K562 (cell line): ENCODE measurements at regions not wholly inside any gene's neighbourhood (a gene's known extent, or its start where the extent isn't known, plus 50 kb on each side); places are given as distances from the start of the nearest gene placed in this dataset.

ENCODE experiments used
- ATAC-seq: fragments of 200-7000 bp; cut with Tn5 transposase; 3 replicates; pipeline ENCODE4 v1.9.1; 2020; ENCODE audit warnings: moderate library complexity
- BruUV-seq: library from RNA; stranded (reverse); fragments of 400-500 nt; replicated peaks from 2 replicates; lab custom pipeline; 2021; lab: Mats Ljungman, UMichigan
- CTCF ChIA-PET: fragments of 300-600 bp; formaldehyde crosslinking; extraction: SDS; loops from one replicate; lab custom pipeline; 2021; ENCODE audit warnings: low intra/inter-chr PET ratio; lab: Yijun Ruan, JAX
- POLR2A ChIA-PET: fragments of 300-600, 350-650 bp; sonication (Branson Sonifier 250); formaldehyde crosslinking; extraction: SDS; loops from one replicate; lab custom pipeline; 2021; ENCODE audit warnings: antibody characterized with exemption, inconsistent platforms; lab: Yijun Ruan, JAX
- DNase-seq, 4 experiments: peaks; one replicate each; pipeline versions ENCODE4 v3.0.0 to v3.0.0-alpha.2; 2011 to 2018; ENCODE audit warnings: low spot score in 3 of 4, mixed read lengths in 3 of 4; ENCODE audit errors: extremely low read depth in 1 of 4
- FAIRE-seq: peaks from 2 replicates; lab custom pipeline; 2011; peaks lifted over from hg19 to GRCh38; lab: Jason Lieb, UNC
- H2AFZ ChIP-seq: 2 replicates; pipeline ENCODE4 v1.6.0; 2011; ENCODE audit warnings: low read depth, low read length, control low read depth, inconsistent platforms
- H3K27ac ChIP-seq: fragments of 200-600 bp; 3 replicates; pipeline ENCODE4 v1.8.0; 2011; ENCODE audit warnings: low read depth, mild to moderate bottlenecking, control low read depth, inconsistent platforms, low read length, moderate library complexity, mixed read lengths; ENCODE audit errors: extremely low read depth
- H3K27me3 ChIP-seq, 2 experiments: fragments of 300-600 bp in 1 of 2; 2 replicates in 1 of 2; 3 replicates in 1 of 2; pipeline versions ENCODE4 v1.6.0 to v1.8.0; 2011; ENCODE audit warnings: inconsistent platforms in 2 of 2, low read length in 2 of 2, mild to moderate bottlenecking in 1 of 2, mixed read lengths in 1 of 2, moderate library complexity in 1 of 2; ENCODE audit not compliant: control insufficient read depth in 2 of 2, insufficient read depth in 2 of 2
- H3K36me3 ChIP-seq: fragments of 300-600 bp; 3 replicates; pipeline ENCODE4 v1.8.0; 2011; ENCODE audit warnings: mild to moderate bottlenecking, low read length, inconsistent platforms; ENCODE audit not compliant: control insufficient read depth, insufficient read depth
- H3K4me1 ChIP-seq, 2 experiments: fragments of 200-600 bp in 1 of 2; replicated peaks in 1 of 2; 2 replicates in 1 of 2; 3 replicates in 1 of 2; pipeline versions ENCODE4 v1.5.1 to v1.8.0; 2011; ENCODE audit warnings: inconsistent platforms in 2 of 2, low read length in 2 of 2, mild to moderate bottlenecking in 1 of 2, mixed read lengths in 1 of 2, moderate library complexity in 1 of 2; ENCODE audit not compliant: control insufficient read depth in 2 of 2, insufficient read depth in 2 of 2
- H3K4me2 ChIP-seq: 2 replicates; pipeline ENCODE4 v1.6.1; 2011; ENCODE audit warnings: low read length, control low read depth, inconsistent platforms, mixed read lengths; ENCODE audit not compliant: insufficient read depth
- H3K4me3 ChIP-seq: fragments of 200-600 bp; sonication (generic), shearing (Covaris generic); 2 replicates; pipeline ENCODE4 v1.5.1; 2016; ENCODE audit warnings: control low read depth, inconsistent platforms
- H3K79me2 ChIP-seq: fragments of 200-600 bp; 3 replicates; pipeline ENCODE4 v1.8.0; 2011; ENCODE audit warnings: low read length, inconsistent platforms; ENCODE audit not compliant: control insufficient read depth, insufficient read depth
- H3K9ac ChIP-seq, 2 experiments: 2 replicates each; pipeline versions ENCODE4 v1.6.0 to v1.6.1; 2011; ENCODE audit warnings: low read depth in 2 of 2, low read length in 2 of 2, control low read depth in 1 of 2, inconsistent platforms in 1 of 2, mild to moderate bottlenecking in 1 of 2, mixed read lengths in 1 of 2; ENCODE audit not compliant: insufficient read depth in 1 of 2
- H3K9me1 ChIP-seq: one replicate; pipeline ENCODE4 v1.6.0; 2011; ENCODE audit warnings: inconsistent platforms, mild to moderate bottlenecking, low read length, moderate library complexity; ENCODE audit not compliant: control insufficient read depth, insufficient read depth
- H3K9me3 ChIP-seq: replicated peaks from 2 replicates; pipeline ENCODE4 v1.5.1; 2011; ENCODE audit warnings: low read depth, low read length, inconsistent platforms; ENCODE audit not compliant: control insufficient read depth, insufficient read depth
- H4K20me1 ChIP-seq: replicated peaks from 2 replicates; pipeline ENCODE4 v1.6.1; 2011; ENCODE audit warnings: low read length, inconsistent platforms, mixed read lengths; ENCODE audit not compliant: control insufficient read depth, insufficient read depth
- EHMT2 ChIP-seq: fragments of 450-650 bp; IDR thresholded peaks from 2 replicates; pipeline ENCODE4 v1.6.1; 2018; ENCODE audit warnings: antibody characterized with exemption
- HDAC8 ChIP-seq: fragments of 450-650 bp; IDR thresholded peaks from 2 replicates; pipeline ENCODE4 v1.6.1; 2016; ENCODE audit warnings: mild to moderate bottlenecking, missing genetic modification characterization, moderate library complexity, missing compliant biosample characterization
- IRF2 ChIP-seq: sonication (generic); formaldehyde crosslinking; IDR thresholded peaks from 2 replicates; pipeline ENCODE4 v1.8.1; 2022; ENCODE audit warnings: mild to moderate bottlenecking, missing genetic modification reagents
- JUNB ChIP-seq: fragments of 450-650 bp; formaldehyde crosslinking; conservative IDR thresholded peaks from 2 replicates; pipeline ENCODE4 v1.4.0; 2020; ENCODE audit warnings: mild to moderate bottlenecking
- KAT2B ChIP-seq: IDR thresholded peaks from one replicate; pipeline ENCODE4 v1.6.1; 2012; ENCODE audit warnings: low read depth, mild to moderate bottlenecking, control low read depth, inconsistent platforms, low read length, moderate library complexity
- KDM1A ChIP-seq, 2 experiments: fragments of 450-650 bp; IDR thresholded peaks; 2 replicates each; pipeline ENCODE4 v1.6.1; 2016; ENCODE audit warnings: mild to moderate bottlenecking in 2 of 2
- KLF10 ChIP-seq: fragments of 250-450 bp; sonication (Bioruptor Pico); IDR thresholded peaks from 2 replicates; pipeline ENCODE4 v1.6.1; 2021; ENCODE audit warnings: matching md5 sums
- MBD2 ChIP-seq: sonication (generic); IDR thresholded peaks from 2 replicates; pipeline ENCODE4 v1.6.1; 2016; ENCODE audit warnings: low read depth, borderline replicate concordance
- NR3C1 ChIP-seq: sonication (generic); formaldehyde crosslinking; IDR thresholded peaks from 2 replicates; pipeline ENCODE4 v1.8.1; 2022; ENCODE audit warnings: missing genetic modification reagents
- POLR2AphosphoS5 ChIP-seq: IDR thresholded peaks from 2 replicates; pipeline ENCODE4 v1.6.1; 2011; ENCODE audit warnings: mild to moderate bottlenecking, low read depth, low read length, moderate library complexity; ENCODE audit not compliant: control insufficient read depth, insufficient read depth
- POLR3A ChIP-seq: IDR thresholded peaks from 2 replicates; pipeline ENCODE4 v1.6.1; 2011; ENCODE audit warnings: borderline replicate concordance, mild to moderate bottlenecking, moderate library complexity; ENCODE audit not compliant: insufficient read length, insufficient read depth; ENCODE audit errors: extremely low read depth
- PTTG1 ChIP-seq: fragments of 450-650 bp; IDR thresholded peaks from 2 replicates; pipeline ENCODE4 v1.6.1; 2016; ENCODE audit warnings: low read depth, mild to moderate bottlenecking, missing genetic modification characterization, missing compliant biosample characterization
- RAD51 ChIP-seq: fragments of 450-650 bp; IDR thresholded peaks from 2 replicates; pipeline ENCODE4 v1.7.1; 2016; ENCODE audit warnings: low read depth, mild to moderate bottlenecking, borderline replicate concordance
- RB1 ChIP-seq: fragments of 450-650 bp; IDR thresholded peaks from 2 replicates; pipeline ENCODE4 v1.6.1; 2017; ENCODE audit warnings: low read depth, mild to moderate bottlenecking
- RHOXF2B ChIP-seq: fragments of 250-450 bp; sonication (Bioruptor Pico); conservative IDR thresholded peaks from 2 replicates; pipeline ENCODE4 v1.5.1; 2021
- YBX1 ChIP-seq: fragments of 450-650 bp; IDR thresholded peaks from 2 replicates; pipeline ENCODE4 v1.7.1; 2016; ENCODE audit warnings: mild to moderate bottlenecking
- WGBS: fragments of 100-300 bp; shearing (Covaris generic); methylation state at CpG from one replicate; pipeline ENCODE4 v1.1.6; 2016; ENCODE audit warnings: low coverage, mixed read lengths; ENCODE audit not compliant: insufficient coverage; ENCODE audit errors: missing lambda C conversion rate; 5-methylcytosine and 5-hydroxymethylcytosine counted together
- in situ Hi-C: fragments of 300-500 bp; cut with MboI; formaldehyde crosslinking; loops from 4 replicates; pipeline ENCODE4 v1.15.0; 2018; ENCODE audit warnings: inconsistent platforms, mixed read lengths
- intact Hi-C: fragments of 100-400 bp; cut with micrococcal nuclease; formaldehyde crosslinking; loops from 2 replicates; pipeline ENCODE4 v1.14.2; 2022
- TF ChIP-seq, protein P1 (sequence below), 3 experiments: IDR thresholded peaks in 2 of 3; conservative IDR thresholded peaks in 1 of 3; 2 replicates each; pipeline ENCODE4 v1.5.1; 2011 to 2012; ENCODE audit warnings: low read length in 3 of 3, mild to moderate bottlenecking in 3 of 3, control low read depth in 2 of 3, improper control_type of control experiment in 1 of 3, inconsistent platforms in 1 of 3, low read depth in 1 of 3, mixed read lengths in 1 of 3, moderate library complexity in 1 of 3; ENCODE audit not compliant: insufficient read depth in 2 of 3
- TF ChIP-seq, protein P2 (sequence below), 2 experiments: fragments of 250-450 bp in 1 of 2; fragments of 450-650 bp in 1 of 2; sonication (Bioruptor Pico) in 1 of 2; IDR thresholded peaks; 2 replicates each; pipeline versions ENCODE4 v1.6.1 to v1.8.0; 2016 to 2021; ENCODE audit warnings: mild to moderate bottlenecking in 2 of 2, moderate library complexity in 2 of 2, missing compliant biosample characterization in 1 of 2, missing genetic modification characterization in 1 of 2
- TF ChIP-seq, protein P3 (sequence below), 2 experiments: fragments of 450-650 bp; conservative IDR thresholded peaks; 2 replicates each; pipeline ENCODE4 v1.6.1; 2017; ENCODE audit warnings: mild to moderate bottlenecking in 2 of 2, moderate library complexity in 2 of 2

- no peaks in the 10 kb centered on the region for H3K9me1 ChIP-seq
- ChIA-PET POLR2A (interaction anchor here (0.7 to 2.2 kb wide), 9 partner anchors 10 to 177 kb away, joined by 3 to 9 read pairs (median 4); partner anchors contain the start of gene PICALM), CTCF (no interaction called here)
- WGBS = 8% methylated on average over 8 of the region's 8 CpGs
- TSS peak; percentile 80 for BruUV-seq
- in situ Hi-C loops = no loop called here
- intact Hi-C loops = loop anchor here (2.0 kb wide), 1 partner anchor 32 kb away; no protein-coding TSS in a partner anchor
- H2AFZ ChIP-seq = peak overlapping the region; percentile 90
- H3K79me2 ChIP-seq = no peaks in the 10 kb centered on the region
- no peaks in the 10 kb centered on the region; the same call in 2 of the 3 replicates for H3K36me3 ChIP-seq
- H3K27me3 ChIP-seq = no peaks in the 10 kb centered on the region
- peaks cover 28 to 81% of the 10 kb centered on the region in 2 experiments for H3K4me1 ChIP-seq
- no peak overlapping the region for H3K4me3 ChIP-seq
- peaks cover 3% of the 10 kb centered on the region; the same call in 1 of the 2 replicates for H3K9me3 ChIP-seq
- H4K20me1 ChIP-seq = no peaks in the 10 kb centered on the region
- peak overlapping the region; percentile 93 for H3K27ac ChIP-seq
- peak; percentile 78 for FAIRE-seq
- H3K4me2 ChIP-seq = peak overlapping the region; percentile 65
- peak; percentile 79 for ATAC-seq
- H3K9ac ChIP-seq = peak overlapping the region; percentile 69 to 70; a peak in 3 of 4 replicates
- peak; percentile 76 to 89 (median 84) for DNase-seq
- TF ChIP-seq RHOXF2B (CRISPR knock-in tag) (0 out of 2 replicates have a peak, but pooled peaks have one; percentile 26), RAD51 (peak; percentile 52; the same call in 1 of the 2 replicates), HDAC8 (tag) (no peak; the same call in 1 of the 2 replicates), YBX1 (no peak), NR3C1 (CRISPR knock-in tag) (no peak), EHMT2 (peak; percentile 72), KLF10 (CRISPR knock-in tag) (no peak), RB1 (no peak), JUNB (no peak), POLR3A (no peak), KAT2B (no peak), MBD2 (peak; percentile 63; the same call in 1 of the 2 replicates), PTTG1 (tag) (peak; percentile 45; the same call in 1 of the 2 replicates), IRF2 (CRISPR knock-in tag) (no peak), KDM1A (IDR thresholded peaks at IDR 0.05) (peak in 1 of 2 experiments; percentile 67; a peak in 3 of 4 replicates), POLR2AphosphoS5 (no peak)
- TF ChIP-seq, protein P1, sequence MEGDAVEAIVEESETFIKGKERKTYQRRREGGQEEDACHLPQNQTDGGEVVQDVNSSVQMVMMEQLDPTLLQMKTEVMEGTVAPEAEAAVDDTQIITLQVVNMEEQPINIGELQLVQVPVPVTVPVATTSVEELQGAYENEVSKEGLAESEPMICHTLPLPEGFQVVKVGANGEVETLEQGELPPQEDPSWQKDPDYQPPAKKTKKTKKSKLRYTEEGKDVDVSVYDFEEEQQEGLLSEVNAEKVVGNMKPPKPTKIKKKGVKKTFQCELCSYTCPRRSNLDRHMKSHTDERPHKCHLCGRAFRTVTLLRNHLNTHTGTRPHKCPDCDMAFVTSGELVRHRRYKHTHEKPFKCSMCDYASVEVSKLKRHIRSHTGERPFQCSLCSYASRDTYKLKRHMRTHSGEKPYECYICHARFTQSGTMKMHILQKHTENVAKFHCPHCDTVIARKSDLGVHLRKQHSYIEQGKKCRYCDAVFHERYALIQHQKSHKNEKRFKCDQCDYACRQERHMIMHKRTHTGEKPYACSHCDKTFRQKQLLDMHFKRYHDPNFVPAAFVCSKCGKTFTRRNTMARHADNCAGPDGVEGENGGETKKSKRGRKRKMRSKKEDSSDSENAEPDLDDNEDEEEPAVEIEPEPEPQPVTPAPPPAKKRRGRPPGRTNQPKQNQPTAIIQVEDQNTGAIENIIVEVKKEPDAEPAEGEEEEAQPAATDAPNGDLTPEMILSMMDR (IDR thresholded peaks at IDR 0.05 in 2 of 3, conservative IDR thresholded peaks at IDR 0.05 in 1 of 3; ENCODE audit: insufficient read depth in 2 of 3, low read depth in 1 of 3, low read length in 3 of 3) = peak in 1 of 3 experiments; percentile 0; a peak in 1 of 6 replicates
- TF ChIP-seq, protein P2, sequence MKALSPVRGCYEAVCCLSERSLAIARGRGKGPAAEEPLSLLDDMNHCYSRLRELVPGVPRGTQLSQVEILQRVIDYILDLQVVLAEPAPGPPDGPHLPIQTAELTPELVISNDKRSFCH (CRISPR knock-in tag; IDR thresholded peaks at IDR 0.05) = no peak
- TF ChIP-seq, protein P2 (tag; IDR thresholded peaks at IDR 0.05) = peak; percentile 61; the same call in 1 of the 2 replicates
- TF ChIP-seq, protein P3, sequence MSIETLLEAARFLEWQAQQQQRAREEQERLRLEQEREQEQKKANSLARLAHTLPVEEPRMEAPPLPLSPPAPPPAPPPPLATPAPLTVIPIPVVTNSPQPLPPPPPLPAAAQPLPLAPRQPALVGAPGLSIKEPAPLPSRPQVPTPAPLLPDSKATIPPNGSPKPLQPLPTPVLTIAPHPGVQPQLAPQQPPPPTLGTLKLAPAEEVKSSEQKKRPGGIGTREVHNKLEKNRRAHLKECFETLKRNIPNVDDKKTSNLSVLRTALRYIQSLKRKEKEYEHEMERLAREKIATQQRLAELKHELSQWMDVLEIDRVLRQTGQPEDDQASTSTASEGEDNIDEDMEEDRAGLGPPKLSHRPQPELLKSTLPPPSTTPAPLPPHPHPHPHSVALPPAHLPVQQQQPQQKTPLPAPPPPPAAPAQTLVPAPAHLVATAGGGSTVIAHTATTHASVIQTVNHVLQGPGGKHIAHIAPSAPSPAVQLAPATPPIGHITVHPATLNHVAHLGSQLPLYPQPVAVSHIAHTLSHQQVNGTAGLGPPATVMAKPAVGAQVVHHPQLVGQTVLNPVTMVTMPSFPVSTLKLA (conservative IDR thresholded peaks at IDR 0.05) = peak; percentile 58 to 85; a peak in 3 of 4 replicates
Measured at GRCh38 chr11:86182976-86183584, 61.5 kb upstream of the EED start.
